ENCODE measurements at regions not wholly inside any gene's neighbourhood (a gene's known extent, or its start where the extent isn't known, plus 50 kb on each side); places are given as distances from the start of the nearest gene placed in this dataset.

DNA sequence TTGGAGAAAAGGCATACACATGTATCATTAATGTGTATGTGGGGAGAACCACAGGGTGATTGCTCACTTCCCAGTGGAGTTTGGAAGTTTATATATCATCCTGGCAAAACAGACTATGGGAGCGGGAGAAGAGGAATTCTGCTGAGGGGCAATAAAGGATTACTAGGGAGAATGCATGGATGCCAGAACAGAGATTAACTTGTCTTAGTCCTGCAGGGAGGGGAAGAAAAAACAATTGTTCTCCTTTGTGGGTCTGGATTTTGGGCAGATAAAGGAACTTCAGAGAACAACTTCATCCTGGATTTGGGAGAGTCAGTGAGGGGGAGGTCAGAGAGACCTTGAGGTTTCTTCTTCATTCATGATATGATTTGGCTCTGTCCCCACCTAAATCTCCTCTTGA, 55.9 kb upstream of the SOX13 start:
- Histone ChIP-seq H3K4me3 (no peak overlapping the region), H3K4me1 (no peaks in the 10 kb centered on the region), H3K9me3 (no peaks in the 10 kb centered on the region), H3K27me3 (no peaks in the 10 kb centered on the region), H3K36me3 (no peaks in the 10 kb centered on the region), H3K27ac (no peak overlapping the region)
- DNase-seq (no peak), ATAC-seq (ENCODE audit: low FRiP score in 2 of 2) (no peak)
- TF ChIP-seq, protein P1, sequence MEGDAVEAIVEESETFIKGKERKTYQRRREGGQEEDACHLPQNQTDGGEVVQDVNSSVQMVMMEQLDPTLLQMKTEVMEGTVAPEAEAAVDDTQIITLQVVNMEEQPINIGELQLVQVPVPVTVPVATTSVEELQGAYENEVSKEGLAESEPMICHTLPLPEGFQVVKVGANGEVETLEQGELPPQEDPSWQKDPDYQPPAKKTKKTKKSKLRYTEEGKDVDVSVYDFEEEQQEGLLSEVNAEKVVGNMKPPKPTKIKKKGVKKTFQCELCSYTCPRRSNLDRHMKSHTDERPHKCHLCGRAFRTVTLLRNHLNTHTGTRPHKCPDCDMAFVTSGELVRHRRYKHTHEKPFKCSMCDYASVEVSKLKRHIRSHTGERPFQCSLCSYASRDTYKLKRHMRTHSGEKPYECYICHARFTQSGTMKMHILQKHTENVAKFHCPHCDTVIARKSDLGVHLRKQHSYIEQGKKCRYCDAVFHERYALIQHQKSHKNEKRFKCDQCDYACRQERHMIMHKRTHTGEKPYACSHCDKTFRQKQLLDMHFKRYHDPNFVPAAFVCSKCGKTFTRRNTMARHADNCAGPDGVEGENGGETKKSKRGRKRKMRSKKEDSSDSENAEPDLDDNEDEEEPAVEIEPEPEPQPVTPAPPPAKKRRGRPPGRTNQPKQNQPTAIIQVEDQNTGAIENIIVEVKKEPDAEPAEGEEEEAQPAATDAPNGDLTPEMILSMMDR (IDR thresholded peaks at IDR 0.05): no peak
- no peak for TF ChIP-seq EP300 (IDR thresholded peaks at IDR 0.05)
- no peak for TF ChIP-seq POLR2A (IDR thresholded peaks at IDR 0.05)
- TF ChIP-seq POLR2AphosphoS5 (IDR thresholded peaks at IDR 0.05): no peak
- WGBS, 2 donors: 87 to 94% methylated on average over 1 of the region's 1 CpG

DNA sequence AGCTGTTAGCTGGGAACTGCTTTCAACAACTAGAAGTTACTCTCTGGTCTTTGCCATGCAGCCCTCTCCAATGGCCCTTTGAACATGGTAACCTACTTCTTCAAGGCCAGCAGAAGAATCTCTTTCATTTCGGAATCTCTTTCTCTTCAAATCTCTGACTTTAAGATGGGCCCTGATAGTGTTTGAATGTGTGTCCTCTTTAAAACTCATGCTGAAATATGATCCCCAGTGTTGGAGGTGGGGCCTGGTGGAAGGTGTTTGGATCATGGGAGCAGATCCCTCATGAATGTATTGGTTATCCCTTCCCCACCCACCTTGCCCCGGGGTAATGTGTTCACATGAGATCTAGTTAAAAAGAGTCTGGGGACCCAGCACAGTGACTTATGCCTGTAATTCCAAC, 54.5 kb upstream of the SOX13 start:
- 82 to 83% methylated on average over 2 of the region's 2 CpGs for WGBS, 2 donors
- no peaks in the 10 kb centered on the region for H3K9me3 ChIP-seq

More for the DNA sequence above, 54.5 kb upstream of the SOX13 start:
- Histone ChIP-seq H3K27me3 (no peaks in the 10 kb centered on the region), H3K4me3 (no peak overlapping the region), H3K36me3 (no peaks in the 10 kb centered on the region), H3K4me1 (no peaks in the 10 kb centered on the region), H3K27ac (no peak overlapping the region)
- TF ChIP-seq, protein P1 (IDR thresholded peaks at IDR 0.05): no peak
- TF ChIP-seq POLR2AphosphoS5 (IDR thresholded peaks at IDR 0.05) (no peak), POLR2A (IDR thresholded peaks at IDR 0.05) (no peak), EP300 (IDR thresholded peaks at IDR 0.05) (no peak)
- DNase-seq (no peak), ATAC-seq (ENCODE audit: low FRiP score in 2 of 2) (no peak)
